VCaP (cell line): ENCODE measurements at regions not wholly inside any gene's neighbourhood (a gene's known extent, or its start where the extent isn't known, plus 50 kb on each side); places are given as distances from the start of the nearest gene placed in this dataset.
"Not testable (repeated sequence)": the region's sequence is repeated elsewhere in the genome, so short reads cannot be mapped to it uniquely, and the experiment has no call there.

Source experiments
- H3K27ac ChIP-seq: fragments of 450-650 bp; 2 replicates; pipeline ENCODE4 v1.5.1; 2017
- CTCF ChIP-seq: fragments of 450-650 bp; conservative IDR thresholded peaks from 2 replicates; pipeline ENCODE4 v1.5.1; 2017; ENCODE audit warnings: mild to moderate bottlenecking, moderate library complexity

DNA sequence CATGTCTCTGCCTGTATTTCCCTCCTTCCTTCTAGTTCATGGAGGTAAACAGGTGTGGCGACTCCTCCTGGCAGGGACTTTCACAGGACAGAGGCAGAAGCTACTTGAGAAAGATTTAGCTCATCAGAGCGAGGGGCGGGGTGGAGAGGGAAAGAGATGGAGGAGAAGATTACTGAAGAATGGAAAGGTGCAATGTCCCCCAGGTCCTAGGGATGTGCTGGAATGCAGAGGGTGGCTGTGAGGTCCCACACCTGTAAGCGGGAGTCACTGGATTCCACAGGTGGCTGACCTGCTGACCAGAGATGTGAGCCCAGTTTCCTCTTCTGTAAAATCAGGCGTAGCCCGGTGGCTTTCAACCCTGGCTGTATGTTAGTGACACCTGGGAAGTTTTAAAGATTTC is 199.2 kb upstream of the SULF2 start:
- H3K27ac ChIP-seq: no peak overlapping the region
- no peak for TF ChIP-seq CTCF

DNA sequence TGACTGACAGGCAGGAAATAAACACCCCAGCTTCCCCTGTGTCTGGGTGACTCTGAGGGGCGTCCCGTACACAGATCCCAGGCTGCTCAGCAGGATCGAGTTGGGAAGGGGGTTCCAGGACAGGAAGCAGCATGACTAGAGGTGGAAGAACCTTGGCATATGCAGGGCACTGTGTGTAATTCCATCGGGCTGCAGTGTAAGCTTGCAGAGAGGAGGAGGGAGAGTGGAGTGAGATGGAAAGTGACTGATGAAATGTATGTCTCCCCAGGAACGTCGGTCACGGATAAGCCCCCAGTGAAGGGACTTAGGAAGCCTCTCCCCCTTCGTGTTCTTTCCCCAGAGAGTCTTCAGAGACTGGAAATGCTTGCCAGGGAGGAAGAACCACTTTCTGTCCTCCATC is 198.4 kb upstream of the SULF2 start:
- not testable (repeated sequence) for H3K27ac ChIP-seq

DNA sequence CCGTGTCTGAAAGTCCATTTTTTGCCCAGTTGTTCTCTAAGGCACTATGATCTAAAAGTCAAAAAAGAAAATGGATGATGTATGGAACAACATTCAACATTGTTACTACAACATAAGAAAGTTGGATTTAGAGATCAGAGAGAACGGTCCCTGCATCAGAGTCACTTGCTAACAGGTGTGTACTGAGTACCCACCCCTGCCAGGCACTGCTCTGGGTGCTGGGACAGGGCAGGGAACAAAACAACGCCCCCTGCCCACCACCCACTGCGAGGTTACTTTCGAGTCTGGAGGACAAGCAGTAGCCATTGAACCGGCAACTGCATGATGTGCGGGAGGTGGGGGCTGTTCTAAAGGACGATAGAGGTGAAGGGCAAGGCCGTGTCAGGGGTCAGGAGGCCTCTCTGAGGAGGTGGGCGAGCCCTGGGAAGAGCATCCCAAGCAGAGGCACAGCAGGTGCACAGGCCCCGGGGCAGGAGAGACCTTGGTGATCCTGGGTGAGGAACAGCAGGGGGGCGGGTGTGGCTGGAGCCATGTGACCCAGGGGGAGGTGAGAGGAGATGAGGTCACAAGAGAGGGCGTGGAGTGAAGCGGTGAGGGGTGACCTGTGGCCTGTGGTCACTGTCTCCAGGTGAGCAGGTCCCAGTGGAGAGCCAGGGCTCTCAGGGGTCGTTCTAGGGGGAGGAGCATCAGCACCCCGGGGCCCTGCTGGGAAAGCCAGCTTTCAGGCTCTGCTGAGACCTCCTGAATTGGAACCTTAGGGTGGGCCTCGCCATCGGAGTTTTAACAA is 197.5 kb upstream of the SULF2 start:
- no peak overlapping the region for H3K27ac ChIP-seq
- TF ChIP-seq CTCF: no peak

- TF ChIP-seq CTCF: no peak
- H3K27ac ChIP-seq: no peak overlapping the region
Measured at GRCh38 chr20:47981222-47981621, 195.9 kb upstream of the SULF2 start.

DNA sequence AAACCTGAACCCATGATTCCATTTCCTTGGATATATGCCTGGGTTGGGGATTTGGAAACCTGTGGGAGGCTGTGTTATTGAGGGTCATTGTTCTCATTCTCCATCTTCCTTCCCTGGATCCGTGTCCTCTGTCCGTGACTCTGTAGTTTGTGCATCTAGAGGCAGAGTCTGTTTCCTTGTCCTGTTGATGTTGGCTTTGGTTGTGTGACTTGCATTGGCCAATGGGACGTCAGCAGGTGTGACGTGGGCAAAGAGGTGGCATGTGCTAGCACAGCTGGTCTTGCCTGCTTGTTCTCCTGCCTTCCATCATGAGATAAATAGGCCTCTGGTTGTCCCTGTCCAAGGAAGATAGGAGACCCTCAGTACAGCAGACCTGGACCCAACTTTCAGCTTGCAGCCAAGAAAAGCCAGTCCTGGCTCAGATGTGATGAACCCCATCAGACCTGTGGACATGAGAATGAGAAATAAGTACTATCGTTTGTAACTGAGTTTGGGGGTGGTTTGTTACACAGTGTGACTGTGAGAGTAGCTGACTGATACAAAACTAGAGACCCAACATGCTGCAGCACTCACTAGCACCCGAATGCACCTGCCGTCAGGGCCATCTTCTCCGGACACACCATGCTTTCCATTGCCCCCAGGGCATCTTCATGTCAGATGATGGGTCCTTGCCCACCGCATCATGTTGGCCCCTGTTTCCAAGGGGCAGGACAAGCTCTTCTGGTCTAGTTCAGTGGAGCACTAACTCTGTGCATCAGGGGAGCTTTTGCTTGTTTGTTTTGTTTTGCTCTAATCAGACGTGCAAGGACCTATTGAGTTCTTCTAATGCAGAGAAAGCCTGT is 195.3 kb upstream of the SULF2 start:
- H3K27ac ChIP-seq: no peak overlapping the region
- no peak for TF ChIP-seq CTCF

- H3K27ac ChIP-seq: not testable (repeated sequence)
Measured at GRCh38 chr20:47979361-47980095, 194.2 kb upstream of the SULF2 start.

DNA sequence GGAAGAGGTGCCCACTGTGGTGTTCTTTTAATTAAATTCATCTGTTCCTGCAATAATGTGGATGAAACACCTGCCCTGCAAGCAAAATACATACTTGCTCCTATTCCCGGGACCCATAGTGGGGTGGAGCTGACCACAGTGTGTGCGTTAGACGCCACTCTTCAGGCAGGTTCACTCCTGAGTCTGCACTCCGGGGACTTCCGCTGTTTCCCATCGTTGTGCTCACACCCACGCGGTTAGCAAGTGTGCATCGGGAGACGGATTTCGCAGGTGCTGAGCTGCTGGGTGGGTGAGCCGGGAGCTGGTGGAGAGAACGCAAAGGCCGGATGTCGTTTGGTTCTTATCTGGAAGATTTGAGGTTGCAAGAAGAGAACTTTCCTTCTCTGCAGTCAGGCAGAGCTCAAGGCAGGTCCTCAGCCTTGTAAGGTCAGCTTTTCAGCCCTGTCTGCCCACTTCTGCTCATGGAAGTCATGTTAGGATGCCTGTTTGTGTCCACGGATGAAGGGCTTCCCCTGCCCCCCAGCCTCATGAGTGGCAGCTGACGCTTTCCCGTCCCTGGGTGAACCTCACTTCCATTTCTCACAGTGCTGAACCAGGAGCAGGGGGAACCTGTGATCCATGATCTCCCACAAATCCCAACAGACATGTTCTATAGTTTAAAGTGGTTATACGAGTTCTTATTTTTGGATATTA is 193.3 kb upstream of the SULF2 start:
- not testable (repeated sequence) for H3K27ac ChIP-seq

DNA sequence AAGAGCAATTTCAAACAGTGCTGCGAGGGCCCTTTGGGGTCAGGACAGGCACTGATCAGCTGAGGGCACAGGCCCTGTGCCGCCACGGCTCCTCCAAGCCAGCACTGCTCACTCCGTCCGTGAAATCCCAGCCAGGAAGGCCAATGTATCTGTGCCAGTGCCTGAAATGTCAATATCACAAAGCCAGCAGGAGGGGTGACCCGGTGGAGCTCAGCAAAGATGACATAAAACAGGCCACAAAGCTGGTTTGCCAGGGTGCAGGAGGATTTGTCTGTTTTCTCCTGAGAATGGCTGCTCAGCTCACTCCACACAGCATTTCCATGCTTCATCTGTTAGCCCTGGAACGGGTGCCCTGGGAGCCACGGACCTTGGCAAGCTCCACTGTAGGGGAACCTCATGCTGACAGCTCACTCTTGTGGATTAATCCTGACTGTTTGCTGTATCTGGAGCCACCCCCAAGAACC is 192.5 kb upstream of the SULF2 start:
- H3K27ac ChIP-seq: peak overlapping the region; percentile 56

GRCh38 chr20:47977017-47977788 is 191.9 kb upstream of the SULF2 start:
- peak overlapping the region; percentile 56 for H3K27ac ChIP-seq
